Uterus (tissue), 2 donors: ENCODE measurements at regions not wholly inside any gene's neighbourhood (a gene's known extent, or its start where the extent isn't known, plus 50 kb on each side); places are given as distances from the start of the nearest gene placed in this dataset.

ENCODE experiments used
- CTCF ChIP-seq, 4 experiments: fragments of 200-600 bp in 2 of 4; fragments of 450-650 bp in 2 of 4; sonication (generic) in 2 of 4; IDR thresholded peaks; one replicate each; pipeline ENCODE4 v1.5.1; 2016 to 2019; ENCODE audit warnings: antibody characterized with exemption in 4 of 4, mild to moderate bottlenecking in 2 of 4, moderate library complexity in 1 of 4
- POLR2A ChIP-seq, 2 donors: fragments of 450-650 bp; IDR thresholded peaks; one replicate each; pipeline ENCODE4 v1.6.1; 2016; ENCODE audit warnings: antibody characterized with exemption in 2 of 2, mild to moderate bottlenecking in 1 of 2, moderate library complexity in 1 of 2

GRCh38 chr6:139534472-139535115 is 160.1 kb upstream of the CITED2 start:
- TF ChIP-seq CTCF (IDR thresholded peaks at IDR 0.05) (no peak), POLR2A (IDR thresholded peaks at IDR 0.05) (no peak)
